Breast epithelium (tissue), 4 donors: ENCODE measurements at regions not wholly inside any gene's neighbourhood (a gene's known extent, or its start where the extent isn't known, plus 50 kb on each side); places are given as distances from the start of the nearest gene placed in this dataset.

ENCODE experiments used
- DNase-seq, 2 donors: peaks; one replicate each; pipeline ENCODE4 v3.0.0-alpha.2; 2019; ENCODE audit warnings: low spot score in 2 of 2
- H3K27ac ChIP-seq, 2 donors: fragments of 200-600 bp; sonication (generic) in 1 of 2; one replicate each; pipeline ENCODE4 v1.5.1; 2016 to 2019; ENCODE audit warnings: mild to moderate bottlenecking in 1 of 2
- H3K27me3 ChIP-seq, 2 donors: fragments of 200-600 bp; sonication (generic) in 1 of 2; one replicate each; pipeline versions ENCODE4 v1.5.1 to v1.6.0; 2017 to 2019; ENCODE audit warnings: control low read depth in 1 of 2, mild to moderate bottlenecking in 1 of 2
- H3K36me3 ChIP-seq: fragments of 200-600 bp; one replicate; pipeline ENCODE4 v1.5.1; 2019
- H3K4me1 ChIP-seq, 2 donors: fragments of 200-600 bp; sonication (generic); one replicate each; pipeline ENCODE4 v1.5.1; 2016 to 2019; ENCODE audit warnings: control low read depth in 1 of 2
- H3K4me3 ChIP-seq, 3 donors: fragments of 200-600 bp; sonication (generic); 1 replicate in 2 of 3; 2 replicates in 1 of 3; pipeline ENCODE4 v1.5.1; 2016 to 2019; ENCODE audit warnings: mild to moderate bottlenecking in 3 of 3, moderate library complexity in 2 of 3
- H3K9me3 ChIP-seq, 2 donors: fragments of 200-600 bp; sonication (generic) in 1 of 2; one replicate each; pipeline ENCODE4 v1.5.1; 2016 to 2019; ENCODE audit warnings: control low read depth in 1 of 2
- POLR2A ChIP-seq: fragments of 450-650 bp; IDR thresholded peaks from one replicate; pipeline ENCODE4 v1.6.1; 2016; ENCODE audit warnings: antibody characterized with exemption, mild to moderate bottlenecking, moderate library complexity
- POLR2AphosphoS5 ChIP-seq, 3 donors: sonication (generic); formaldehyde crosslinking; IDR thresholded peaks; one replicate each; pipeline ENCODE4 v1.6.1; 2017; ENCODE audit warnings: antibody characterized with exemption in 3 of 3
- intact Hi-C: fragments of 100-400 bp; cut with DNase I; formaldehyde crosslinking; loops from one replicate; pipeline ENCODE4 v1.15.1; 2023; ENCODE audit warnings: low total_unique reads
- TF ChIP-seq, protein P1 (sequence below), 3 donors: fragments of 450-650 bp; IDR thresholded peaks; one replicate each; pipeline ENCODE4 v1.5.1; 2016 to 2017; ENCODE audit warnings: antibody characterized with exemption in 3 of 3, mild to moderate bottlenecking in 3 of 3, moderate library complexity in 3 of 3

DNA sequence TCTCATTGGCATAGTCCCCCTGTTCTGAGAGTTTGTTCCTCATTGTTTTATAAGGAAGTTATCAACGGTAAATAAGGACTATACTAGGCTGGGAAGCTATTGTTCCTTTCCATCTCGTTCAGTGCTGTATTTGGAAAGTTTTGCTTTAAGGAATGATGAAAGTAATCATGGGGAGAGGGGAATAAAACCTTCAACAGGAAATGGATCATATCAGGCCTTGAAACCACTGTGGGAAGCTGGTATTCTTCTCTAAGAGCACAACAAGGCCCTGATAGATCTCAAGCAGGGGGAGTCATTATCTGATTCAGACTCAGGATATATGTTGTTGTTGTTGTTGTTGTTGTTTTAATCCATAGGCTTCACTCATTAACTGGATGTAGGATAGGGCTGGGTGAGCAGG is 474.5 kb downstream of the ENC1 start:
- no peak overlapping the region for H3K27ac ChIP-seq
- no peaks in the 10 kb centered on the region for H3K27me3 ChIP-seq
- H3K36me3 ChIP-seq: no peaks in the 10 kb centered on the region
- intact Hi-C loops: no loop called here
- H3K4me1 ChIP-seq: no peaks in the 10 kb centered on the region
- no peak for TF ChIP-seq POLR2A
- TF ChIP-seq POLR2AphosphoS5 (IDR thresholded peaks at IDR 0.05): no peak
- TF ChIP-seq, protein P1, sequence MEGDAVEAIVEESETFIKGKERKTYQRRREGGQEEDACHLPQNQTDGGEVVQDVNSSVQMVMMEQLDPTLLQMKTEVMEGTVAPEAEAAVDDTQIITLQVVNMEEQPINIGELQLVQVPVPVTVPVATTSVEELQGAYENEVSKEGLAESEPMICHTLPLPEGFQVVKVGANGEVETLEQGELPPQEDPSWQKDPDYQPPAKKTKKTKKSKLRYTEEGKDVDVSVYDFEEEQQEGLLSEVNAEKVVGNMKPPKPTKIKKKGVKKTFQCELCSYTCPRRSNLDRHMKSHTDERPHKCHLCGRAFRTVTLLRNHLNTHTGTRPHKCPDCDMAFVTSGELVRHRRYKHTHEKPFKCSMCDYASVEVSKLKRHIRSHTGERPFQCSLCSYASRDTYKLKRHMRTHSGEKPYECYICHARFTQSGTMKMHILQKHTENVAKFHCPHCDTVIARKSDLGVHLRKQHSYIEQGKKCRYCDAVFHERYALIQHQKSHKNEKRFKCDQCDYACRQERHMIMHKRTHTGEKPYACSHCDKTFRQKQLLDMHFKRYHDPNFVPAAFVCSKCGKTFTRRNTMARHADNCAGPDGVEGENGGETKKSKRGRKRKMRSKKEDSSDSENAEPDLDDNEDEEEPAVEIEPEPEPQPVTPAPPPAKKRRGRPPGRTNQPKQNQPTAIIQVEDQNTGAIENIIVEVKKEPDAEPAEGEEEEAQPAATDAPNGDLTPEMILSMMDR (IDR thresholded peaks at IDR 0.05): no peak
- no peak overlapping the region for H3K4me3 ChIP-seq
- DNase-seq: no peak
- H3K9me3 ChIP-seq: no peaks in the 10 kb centered on the region

DNA sequence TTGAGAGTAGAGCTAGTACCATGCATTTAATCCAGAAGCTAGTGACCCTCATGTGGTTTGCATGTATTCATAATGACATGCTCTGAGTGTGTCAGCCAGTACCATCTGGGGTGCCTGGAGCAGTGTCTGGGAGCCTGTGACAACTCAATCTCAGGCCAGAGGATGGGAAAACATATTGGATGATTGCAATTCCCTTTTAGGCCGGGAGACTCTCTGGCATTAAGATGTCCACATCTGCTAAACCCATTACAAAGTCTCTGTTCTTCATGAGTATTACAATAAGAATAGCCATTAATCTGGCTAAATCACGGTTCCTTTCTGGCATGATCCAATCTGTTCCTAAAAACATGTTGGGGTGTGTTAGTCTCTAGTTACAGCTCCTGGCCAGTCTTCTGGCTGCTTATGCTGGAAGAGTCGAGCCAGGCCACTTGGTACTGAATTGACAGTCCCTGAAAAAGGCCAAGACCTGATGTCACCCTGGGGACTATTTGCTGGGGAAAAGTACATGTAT is 475.7 kb downstream of the ENC1 start:
- Histone ChIP-seq H3K4me3 (no peak overlapping the region), H3K4me1 (no peaks in the 10 kb centered on the region), H3K9me3 (no peaks in the 10 kb centered on the region), H3K27me3 (no peaks in the 10 kb centered on the region), H3K27ac (no peak overlapping the region), H3K36me3 (no peaks in the 10 kb centered on the region)
- TF ChIP-seq POLR2AphosphoS5 (IDR thresholded peaks at IDR 0.05): no peak
- TF ChIP-seq, protein P1 (IDR thresholded peaks at IDR 0.05): no peak
- no peak for TF ChIP-seq POLR2A
- intact Hi-C loops: no loop called here
- no peak for DNase-seq

DNA sequence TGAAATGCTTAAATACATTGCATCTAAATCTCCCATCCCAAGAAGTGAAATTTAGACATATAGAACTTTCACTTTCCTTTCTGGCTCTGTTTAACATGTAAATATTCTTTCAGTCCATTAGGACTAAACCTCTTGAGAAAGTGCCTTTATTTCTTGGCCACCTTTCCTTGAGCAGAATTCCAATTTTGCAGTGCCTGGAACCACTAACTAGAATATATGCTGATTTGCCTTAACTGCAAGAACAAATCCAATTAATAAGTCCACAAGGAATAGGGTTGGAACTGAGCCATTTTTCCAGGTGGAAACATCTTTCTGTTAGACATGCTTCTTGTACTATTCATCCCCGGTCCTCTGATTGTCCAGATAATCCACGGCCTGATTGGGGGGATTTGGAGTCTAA is 478.0 kb downstream of the ENC1 start:
- H3K36me3 ChIP-seq: no peaks in the 10 kb centered on the region
- H3K4me3 ChIP-seq: no peak overlapping the region
- H3K27ac ChIP-seq: no peak overlapping the region
- DNase-seq: no peak
- H3K4me1 ChIP-seq: no peaks in the 10 kb centered on the region
- TF ChIP-seq, protein P1 (IDR thresholded peaks at IDR 0.05): no peak
- TF ChIP-seq POLR2A (no peak), POLR2AphosphoS5 (IDR thresholded peaks at IDR 0.05) (no peak)
- H3K27me3 ChIP-seq: no peaks in the 10 kb centered on the region
- intact Hi-C loops: no loop called here
- H3K9me3 ChIP-seq: no peaks in the 10 kb centered on the region

DNA sequence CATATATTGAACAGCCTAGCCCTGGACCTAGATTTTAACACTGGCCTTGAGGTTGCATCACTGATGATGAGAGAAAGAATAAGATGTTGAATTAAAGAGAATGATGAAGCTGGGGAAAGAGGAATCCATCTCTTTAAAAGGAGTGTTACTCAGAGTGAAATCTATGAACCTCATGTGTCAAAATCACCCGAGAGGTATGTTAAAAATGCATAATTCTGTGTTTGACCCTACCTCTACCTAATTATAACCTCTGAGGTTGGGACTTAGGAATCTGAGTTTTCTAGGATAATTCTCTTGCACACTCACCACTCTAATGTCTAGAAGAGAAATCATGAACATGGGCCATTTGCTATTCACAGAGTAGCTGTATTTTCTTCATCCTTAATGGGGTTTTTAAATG is 479.4 kb downstream of the ENC1 start:
- Histone ChIP-seq H3K27ac (no peak overlapping the region), H3K36me3 (no peaks in the 10 kb centered on the region), H3K27me3 (no peaks in the 10 kb centered on the region), H3K4me1 (no peaks in the 10 kb centered on the region), H3K9me3 (no peaks in the 10 kb centered on the region), H3K4me3 (no peak overlapping the region)
- intact Hi-C loops: no loop called here
- TF ChIP-seq POLR2A: no peak
- TF ChIP-seq POLR2AphosphoS5 (IDR thresholded peaks at IDR 0.05): no peak
- TF ChIP-seq, protein P1 (IDR thresholded peaks at IDR 0.05): no peak
- DNase-seq: no peak

DNA sequence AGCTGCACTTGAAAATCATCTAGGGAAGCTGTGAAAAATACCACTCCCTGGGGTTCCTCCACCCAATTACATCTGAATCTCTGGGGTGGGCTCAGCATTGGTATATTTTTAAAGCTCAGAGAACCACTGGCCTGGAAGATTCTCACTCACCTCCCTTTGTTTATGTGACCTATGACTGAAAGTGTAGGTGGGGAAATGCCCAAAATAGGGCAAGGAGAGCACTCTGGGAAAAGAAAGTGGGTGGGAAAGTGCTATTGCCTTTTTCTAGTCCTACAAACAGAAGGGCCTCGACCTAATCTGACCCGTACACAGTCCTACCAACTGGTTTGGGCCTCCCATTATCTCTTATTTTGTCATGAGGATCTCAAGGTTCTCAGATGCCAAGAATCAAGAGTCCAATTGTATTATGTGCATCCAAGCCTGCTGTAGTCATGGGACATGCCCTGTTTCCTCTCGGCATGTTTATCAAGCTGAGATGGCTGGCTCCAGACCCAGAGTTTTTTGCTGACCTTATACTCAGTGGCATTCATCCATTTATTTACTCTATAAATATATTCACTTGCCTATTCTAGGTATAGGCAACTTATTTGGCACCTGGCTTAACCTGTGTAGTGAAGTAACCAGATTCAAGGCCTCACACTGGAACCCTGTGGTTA is 483.7 kb downstream of the ENC1 start:
- Histone ChIP-seq H3K4me3 (no peak overlapping the region), H3K27ac (no peak overlapping the region), H3K9me3 (no peaks in the 10 kb centered on the region), H3K4me1 (no peaks in the 10 kb centered on the region), H3K36me3 (no peaks in the 10 kb centered on the region), H3K27me3 (no peaks in the 10 kb centered on the region)
- DNase-seq: no peak
- intact Hi-C loops: loop anchor here (2.0 kb wide), 1 partner anchor 44 kb away; no protein-coding TSS in a partner anchor
- TF ChIP-seq, protein P1 (IDR thresholded peaks at IDR 0.05): no peak
- TF ChIP-seq POLR2AphosphoS5 (IDR thresholded peaks at IDR 0.05) (no peak), POLR2A (no peak)
